Glutamatergic neuron (in vitro differentiated cells): ENCODE measurements at regions not wholly inside any gene's neighbourhood (a gene's known extent, or its start where the extent isn't known, plus 50 kb on each side); places are given as distances from the start of the nearest gene placed in this dataset.
A peak's percentile ranks its signal among the peaks of the same experiment; 100 is the strongest.

ENCODE experiments used
- DNase-seq: peaks from one replicate; pipeline ENCODE4 v3.0.0; 2022
- H3K27ac Mint-ChIP-seq: one replicate; pipeline ENCODE4 v1.8.0; 2020; ENCODE audit warnings: mild to moderate bottlenecking, mixed read lengths, inconsistent platforms; ENCODE audit not compliant: unreplicated experiment
- H3K27me3 Mint-ChIP-seq: one replicate; pipeline ENCODE4 v1.8.0; 2020; ENCODE audit warnings: mild to moderate bottlenecking, moderate library complexity, mixed read lengths, inconsistent platforms; ENCODE audit not compliant: unreplicated experiment
- H3K36me3 Mint-ChIP-seq: one replicate; pipeline ENCODE4 v1.8.0; 2020; ENCODE audit warnings: mild to moderate bottlenecking, mixed read lengths, inconsistent platforms; ENCODE audit not compliant: unreplicated experiment
- H3K4me1 Mint-ChIP-seq: one replicate; pipeline ENCODE4 v1.8.0; 2020; ENCODE audit warnings: mild to moderate bottlenecking, low read depth, mixed read lengths, inconsistent platforms; ENCODE audit not compliant: unreplicated experiment
- H3K4me3 Mint-ChIP-seq: one replicate; pipeline ENCODE4 v1.8.0; 2020; ENCODE audit warnings: mild to moderate bottlenecking, mixed read lengths, inconsistent platforms; ENCODE audit not compliant: unreplicated experiment
- H3K9me3 Mint-ChIP-seq: one replicate; pipeline ENCODE4 v1.8.0; 2020; ENCODE audit warnings: mild to moderate bottlenecking, moderate library complexity, mixed read lengths, inconsistent platforms; ENCODE audit not compliant: unreplicated experiment
- CTCF ChIP-seq: fragments of 200-600 bp; sonication (generic); IDR thresholded peaks from one replicate; pipeline ENCODE4 v1.5.0; 2021; ENCODE audit not compliant: partially characterized antibody, unreplicated experiment

DNA sequence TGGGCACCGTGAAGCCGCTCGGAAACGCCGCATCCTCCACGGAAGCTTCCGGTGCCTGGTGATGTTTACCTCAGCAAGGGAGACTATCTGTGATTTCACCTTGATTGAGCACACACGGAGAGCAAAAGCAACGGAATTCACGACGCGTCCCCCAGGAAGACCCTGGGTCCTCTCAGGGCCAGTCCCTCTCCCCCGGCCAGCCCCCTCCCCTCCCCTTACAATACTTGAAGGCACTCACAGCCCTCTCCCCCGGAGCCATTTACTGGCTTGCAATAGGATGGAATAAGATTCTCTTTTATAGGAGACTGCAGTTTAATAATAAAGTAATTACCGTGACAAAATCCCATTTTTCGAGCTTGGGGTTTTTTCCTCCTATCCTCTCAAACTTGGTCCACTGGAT lies 104.7 kb downstream of the ENGASE start:
- peaks cover 17% of the 10 kb centered on the region for H3K27me3 Mint-ChIP-seq
- TF ChIP-seq CTCF = no peak
- peaks cover 6% of the 10 kb centered on the region for H3K4me1 Mint-ChIP-seq
- H3K36me3 Mint-ChIP-seq = no peaks in the 10 kb centered on the region
- DNase-seq = no peak
- peaks cover 14% of the 10 kb centered on the region for H3K9me3 Mint-ChIP-seq
- no peak overlapping the region for H3K27ac Mint-ChIP-seq
- no peak overlapping the region for H3K4me3 Mint-ChIP-seq

- Mint-ChIP-seq H3K36me3 (no peaks in the 10 kb centered on the region), H3K4me3 (no peak overlapping the region), H3K27ac (no peak overlapping the region), H3K4me1 (peaks cover 8% of the 10 kb centered on the region), H3K27me3 (peaks cover 19% of the 10 kb centered on the region), H3K9me3 (peaks cover 13% of the 10 kb centered on the region)
- TF ChIP-seq CTCF = no peak
- no peak for DNase-seq
Observed at GRCh38 chr17:79177877-79178276, 103.3 kb downstream of the ENGASE start.

DNA sequence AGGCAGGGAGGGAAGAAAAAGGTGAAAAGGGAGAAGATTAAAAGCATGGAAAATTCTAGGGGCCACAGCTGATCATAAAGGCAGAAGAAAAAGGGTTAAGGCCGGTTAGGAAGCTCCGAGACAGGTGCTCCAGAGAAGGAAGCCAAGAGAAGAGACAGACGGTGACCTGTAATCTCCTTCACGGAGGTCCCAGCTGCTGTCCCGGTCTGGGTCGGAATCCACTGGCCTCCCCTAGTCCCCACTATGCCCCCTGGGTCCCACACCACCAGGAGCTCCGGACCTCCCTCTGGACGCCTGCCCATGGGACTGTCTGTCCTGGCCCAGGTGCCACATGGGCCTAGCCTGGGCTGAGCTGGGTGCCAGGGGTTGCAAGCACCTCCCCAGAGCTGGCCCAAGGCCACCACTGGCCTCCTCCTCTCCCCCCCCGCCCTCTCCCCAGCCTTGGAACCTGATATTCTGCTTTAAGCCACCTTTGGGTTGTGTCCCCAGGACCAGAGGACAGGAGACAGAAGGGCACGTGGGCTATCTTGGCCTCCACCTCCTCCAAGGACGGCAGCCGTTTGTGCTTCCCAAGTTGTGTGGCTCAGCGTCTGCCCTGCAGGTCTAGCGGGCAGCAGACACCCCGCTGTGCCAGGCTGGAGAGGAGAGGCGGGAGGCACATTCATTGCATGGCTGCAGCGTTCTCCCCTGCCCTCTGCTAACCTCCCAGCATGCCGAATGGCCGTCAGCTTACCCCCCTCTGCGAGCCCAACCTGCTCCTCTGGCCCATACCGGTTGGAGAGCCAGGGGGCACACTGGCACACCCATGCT lies 102.4 kb downstream of the ENGASE start:
- Mint-ChIP-seq H3K9me3 (peaks cover 13% of the 10 kb centered on the region), H3K27ac (no peak overlapping the region), H3K36me3 (no peaks in the 10 kb centered on the region), H3K4me1 (peaks cover 8% of the 10 kb centered on the region), H3K27me3 (peaks cover 21% of the 10 kb centered on the region), H3K4me3 (peak overlapping the region; percentile 32)
- TF ChIP-seq CTCF = no peak
- no peak for DNase-seq

DNA sequence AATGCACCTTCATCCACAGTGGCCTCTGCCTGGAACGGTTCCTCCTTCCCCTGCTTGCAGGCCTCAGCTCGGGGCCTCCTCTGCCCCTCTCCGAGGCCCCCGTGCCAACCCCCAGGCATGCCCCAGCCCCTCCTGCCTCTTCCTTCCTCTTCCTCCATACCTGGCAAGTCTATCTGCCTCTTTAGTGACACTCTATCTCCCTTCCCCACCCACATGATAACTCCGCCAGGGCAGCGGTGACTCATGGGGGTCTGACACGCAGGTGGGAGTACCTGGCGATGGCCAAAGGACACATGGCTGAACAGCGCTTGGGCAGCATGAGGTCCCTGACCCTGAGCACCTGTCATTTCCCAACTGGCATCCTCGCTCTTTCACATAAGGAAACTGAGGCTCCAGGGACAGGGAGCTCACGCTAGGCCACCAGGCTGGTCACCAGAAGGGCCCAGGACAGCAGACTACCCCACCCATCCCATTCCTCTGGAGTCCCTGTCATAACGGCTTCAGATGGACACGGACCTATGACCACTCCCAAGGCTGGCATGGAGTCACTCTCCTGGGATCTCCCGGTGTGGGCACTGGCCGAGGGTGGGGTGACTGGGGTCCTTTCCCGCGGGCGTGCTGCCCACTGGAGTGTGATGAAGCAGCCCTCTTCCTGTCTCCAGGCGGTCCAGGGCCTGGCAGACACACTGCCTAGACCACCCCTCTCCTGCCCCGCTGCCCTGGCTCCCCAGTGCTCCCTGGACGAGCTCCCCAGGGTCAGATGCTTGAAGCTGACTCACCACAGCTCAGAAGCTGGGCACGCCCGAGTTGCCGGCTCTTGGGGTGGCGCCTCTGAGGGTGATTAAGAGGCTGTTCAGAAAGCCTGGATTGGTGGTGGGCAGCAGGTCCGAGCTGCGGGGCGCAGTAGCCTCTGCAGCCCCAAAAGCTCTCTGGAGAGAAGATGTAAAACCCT lies 100.6 kb downstream of the ENGASE start:
- H3K36me3 Mint-ChIP-seq = no peaks in the 10 kb centered on the region
- no peak for DNase-seq
- H3K27ac Mint-ChIP-seq = no peak overlapping the region
- peaks cover 23% of the 10 kb centered on the region for H3K27me3 Mint-ChIP-seq
- no peak overlapping the region for H3K4me3 Mint-ChIP-seq
- TF ChIP-seq CTCF = no peak
- peaks cover 10% of the 10 kb centered on the region for H3K4me1 Mint-ChIP-seq
- H3K9me3 Mint-ChIP-seq = peaks cover 17% of the 10 kb centered on the region
